ENCODE measurements at regions not wholly inside any gene's neighbourhood (a gene's known extent, or its start where the extent isn't known, plus 50 kb on each side); places are given as distances from the start of the nearest gene placed in this dataset.

GRCh38 chr5:143739746-143740145 is 72.2 kb upstream of the HMHB1 start:
- H3K9me3 ChIP-seq (ENCODE audit: insufficient read depth, low read depth) = no peaks in the 10 kb centered on the region
- no peak overlapping the region for H2AFZ ChIP-seq
- no peak overlapping the region for H3K4me2 ChIP-seq
- H3F3A ChIP-seq (ENCODE audit: insufficient read depth, low read depth) = no peaks in the 10 kb centered on the region
- H4K20me1 ChIP-seq (ENCODE audit: insufficient read depth) = no peaks in the 10 kb centered on the region
- intact Hi-C loops (cut with micrococcal nuclease; ENCODE audit: unreplicated experiment) = no loop called here
- no peak overlapping the region for H3K27ac ChIP-seq
- no peaks in the 10 kb centered on the region for H3K79me2 ChIP-seq (ENCODE audit: low read depth)
- ChIA-PET CTCF (no interaction called here), POLR2A (ENCODE audit: unreplicated experiment) (interaction anchor here (0.5 to 0.6 kb wide), 2 partner anchors 11 to 63 kb away, joined by 4 to 12 read pairs; no protein-coding TSS in a partner anchor)
- no peaks in the 10 kb centered on the region for H3K4me1 ChIP-seq (replicated peaks; ENCODE audit: insufficient read depth)
- H3K36me3 ChIP-seq (ENCODE audit: low read depth) = no peaks in the 10 kb centered on the region
- no TSS peak for BruUV-seq (replicated peaks)
- no peak overlapping the region for H3K4me3 ChIP-seq
- DNase-seq = no peak
- no peaks in the 10 kb centered on the region for H3K27me3 ChIP-seq (ENCODE audit: insufficient read depth, low read depth)
- no peaks in the 10 kb centered on the region for H3K9me2 ChIP-seq (ENCODE audit: insufficient read depth)
- TF ChIP-seq CTCF (conservative IDR thresholded peaks at IDR 0.05) (no peak), EZH2 (IDR thresholded peaks at IDR 0.05; ENCODE audit: low read depth) (no peak)

DNA sequence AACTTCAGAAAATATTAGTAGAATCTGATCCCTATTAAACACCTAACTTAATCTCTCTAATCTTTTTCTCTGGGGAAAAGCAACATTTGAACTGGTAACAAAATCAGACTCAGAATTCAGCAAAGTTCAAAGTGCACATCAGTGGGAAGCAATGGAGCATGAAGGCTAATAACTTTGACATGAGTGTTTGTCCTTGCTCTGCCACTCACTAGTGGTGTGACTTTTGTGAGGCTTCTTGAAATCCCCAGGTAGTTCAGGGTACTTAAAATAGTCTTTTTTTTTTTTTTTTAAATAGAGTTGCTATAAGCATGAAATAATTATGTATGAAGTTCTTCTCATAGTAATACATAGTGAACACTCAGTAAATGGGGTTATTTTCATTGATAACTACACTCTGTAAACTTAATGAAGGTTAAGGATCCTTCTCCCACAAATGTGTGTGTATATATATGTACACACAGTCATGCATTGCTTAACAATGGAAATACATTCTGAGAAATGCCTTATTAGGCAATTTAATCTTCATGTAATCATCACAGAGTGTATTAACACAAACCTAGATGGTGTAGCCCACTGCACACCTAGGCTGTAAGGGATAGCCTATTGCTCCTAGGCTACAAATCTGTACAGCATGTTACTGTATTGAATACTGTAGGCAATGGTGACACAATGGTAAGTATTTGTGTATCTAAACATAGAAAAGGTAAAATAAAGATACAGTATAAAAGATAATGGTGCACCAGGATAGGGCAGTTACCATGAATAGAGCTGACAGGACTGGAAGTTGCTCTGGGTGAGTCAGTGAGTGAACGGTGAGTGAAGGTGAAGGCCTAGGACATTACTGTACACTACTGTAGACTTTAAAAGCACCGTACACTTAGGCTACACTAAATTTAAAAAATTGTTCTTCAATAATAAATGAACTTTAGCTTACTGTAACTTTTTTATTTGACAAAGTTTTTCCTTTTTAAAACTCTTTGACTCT is 73.3 kb upstream of the HMHB1 start:
- Histone ChIP-seq H3K4me2 (no peak overlapping the region), H2AFZ (no peak overlapping the region), H3K9me2 (ENCODE audit: insufficient read depth) (no peaks in the 10 kb centered on the region), H3K9me3 (ENCODE audit: insufficient read depth, low read depth) (no peaks in the 10 kb centered on the region), H3K79me2 (ENCODE audit: low read depth) (no peaks in the 10 kb centered on the region), H3K4me3 (no peak overlapping the region), H3K4me1 (replicated peaks; ENCODE audit: insufficient read depth) (no peaks in the 10 kb centered on the region), H3K27ac (no peak overlapping the region), H3K36me3 (ENCODE audit: low read depth) (no peaks in the 10 kb centered on the region), H3K27me3 (ENCODE audit: insufficient read depth, low read depth) (no peaks in the 10 kb centered on the region), H4K20me1 (ENCODE audit: insufficient read depth) (no peaks in the 10 kb centered on the region), H3F3A (ENCODE audit: insufficient read depth, low read depth) (no peaks in the 10 kb centered on the region)
- CTCF ChIA-PET = no interaction called here
- DNase-seq = no peak
- BruUV-seq (replicated peaks) = no TSS peak
- TF ChIP-seq EZH2 (IDR thresholded peaks at IDR 0.05; ENCODE audit: low read depth) (no peak), CTCF (conservative IDR thresholded peaks at IDR 0.05) (no peak)
- intact Hi-C loops (cut with micrococcal nuclease; ENCODE audit: unreplicated experiment) = no loop called here
- POLR2A ChIA-PET (ENCODE audit: unreplicated experiment) = interaction anchor here (0.6 kb wide), 1 partner anchor 62 kb away, joined by 4 read pairs; no protein-coding TSS in a partner anchor

DNA sequence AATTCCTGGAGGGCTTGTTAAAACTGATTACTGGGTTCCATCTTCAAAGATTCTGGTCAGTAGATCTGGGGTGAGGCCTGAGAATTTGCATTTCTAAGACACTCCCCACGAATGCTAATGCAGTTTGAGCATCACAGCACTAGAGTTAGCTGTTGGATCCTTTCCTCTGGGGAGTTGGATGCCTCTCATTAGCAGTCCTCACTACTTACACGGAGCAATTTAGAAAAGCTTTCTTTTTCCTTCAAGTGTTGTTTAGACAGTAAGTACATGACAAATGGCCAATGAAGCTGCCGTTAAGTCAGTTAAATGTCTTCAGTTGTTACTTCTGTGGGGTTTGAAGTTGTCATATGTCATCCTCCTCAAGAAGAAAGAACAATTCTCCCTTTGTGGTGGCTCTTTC is 74.9 kb upstream of the HMHB1 start:
- H3K79me2 ChIP-seq (ENCODE audit: low read depth) = no peaks in the 10 kb centered on the region
- no peaks in the 10 kb centered on the region for H3K9me3 ChIP-seq (ENCODE audit: insufficient read depth, low read depth)
- no peaks in the 10 kb centered on the region for H3K9me2 ChIP-seq (ENCODE audit: insufficient read depth)
- TF ChIP-seq CTCF (conservative IDR thresholded peaks at IDR 0.05) = no peak
- no peak for TF ChIP-seq EZH2 (IDR thresholded peaks at IDR 0.05; ENCODE audit: low read depth)
- no peaks in the 10 kb centered on the region for H3K27me3 ChIP-seq (ENCODE audit: insufficient read depth, low read depth)
- no TSS peak for BruUV-seq (replicated peaks)
- no peak overlapping the region for H3K4me3 ChIP-seq
- H2AFZ ChIP-seq = no peak overlapping the region
- no peaks in the 10 kb centered on the region for H4K20me1 ChIP-seq (ENCODE audit: insufficient read depth)
- H3K27ac ChIP-seq = no peak overlapping the region
- ChIA-PET CTCF (no interaction called here), POLR2A (ENCODE audit: unreplicated experiment) (no interaction called here)
- intact Hi-C loops (cut with micrococcal nuclease; ENCODE audit: unreplicated experiment) = no loop called here
- no peak for DNase-seq
- no peak overlapping the region for H3K4me2 ChIP-seq
- H3F3A ChIP-seq (ENCODE audit: insufficient read depth, low read depth) = no peaks in the 10 kb centered on the region
- H3K4me1 ChIP-seq (replicated peaks; ENCODE audit: insufficient read depth) = no peaks in the 10 kb centered on the region
- H3K36me3 ChIP-seq (ENCODE audit: low read depth) = no peaks in the 10 kb centered on the region

All from PC-9 (cell line).